ENCODE measurements at regions not wholly inside any gene's neighbourhood (a gene's known extent, or its start where the extent isn't known, plus 50 kb on each side); places are given as distances from the start of the nearest gene placed in this dataset.

DNA sequence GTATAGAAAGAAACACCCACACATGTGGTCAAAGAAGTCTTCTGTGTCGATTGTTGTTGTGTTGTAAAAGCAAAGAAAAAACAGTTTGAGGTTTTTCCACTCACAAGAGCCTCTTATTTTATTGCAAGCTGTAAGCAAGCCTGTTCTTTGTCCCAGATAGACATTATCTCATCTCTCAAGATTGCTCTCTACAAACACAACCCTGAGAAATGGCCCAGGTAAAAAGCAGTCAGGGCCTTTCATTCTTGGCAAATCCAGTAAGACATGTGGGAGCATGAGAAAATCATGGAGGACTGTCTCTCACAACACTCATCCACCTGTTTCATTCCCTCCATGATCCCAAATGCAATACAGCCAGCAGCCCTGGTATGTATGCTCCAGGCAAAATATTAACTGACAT is 286.6 kb upstream of the POU5F2 start:
- H3K23ac ChIP-seq (ENCODE audit: low read depth, low read length, poor library complexity): no peak overlapping the region
- H3K79me1 ChIP-seq (ENCODE audit: low read depth, low read length): no peaks in the 10 kb centered on the region
- H3K9ac ChIP-seq (ENCODE audit: low read depth, low read length, poor library complexity): no peak overlapping the region
- no peak overlapping the region for H3K27ac ChIP-seq (replicated peaks; ENCODE audit: low read length)
- H3K9me3 ChIP-seq (replicated peaks in 1 of 2; ENCODE audit: control insufficient read depth in 2 of 2, insufficient read depth in 1 of 2, low read depth in 1 of 2, low read length in 2 of 2): peaks cover 0 to 12% of the 10 kb centered on the region in 2 donors
- H3K14ac ChIP-seq (ENCODE audit: low read length): no peak overlapping the region
- H3K36me3 ChIP-seq (replicated peaks in 1 of 2; ENCODE audit: control insufficient read depth in 2 of 2, insufficient read depth in 2 of 2, low read length in 2 of 2): peaks cover 0 to 5% of the 10 kb centered on the region in 2 donors
- H3K4ac ChIP-seq (ENCODE audit: low read length): no peak overlapping the region
- no peak overlapping the region for H2BK15ac ChIP-seq (ENCODE audit: low read length)
- H2BK12ac ChIP-seq (ENCODE audit: low read length): no peak overlapping the region
- H3K4me3 ChIP-seq (ENCODE audit: low read length in 2 of 2): no peak overlapping the region
- no CpG with 5 or more reads among the region's 1 CpG for WGBS, 2 donors (ENCODE audit: extremely low coverage in 2 of 2, insufficient read length in 2 of 2, insufficient replicate concordance in 1 of 2)
- no peak for DNase-seq (ENCODE audit: low spot score)
- H4K8ac ChIP-seq (ENCODE audit: low read depth, low read length): no peak overlapping the region
- H3K27me3 ChIP-seq (ENCODE audit: control insufficient read depth in 3 of 3, insufficient read depth in 3 of 3, low read depth in 1 of 3, low read length in 3 of 3): no peaks in the 10 kb centered on the region
- no peak overlapping the region for H4K91ac ChIP-seq (ENCODE audit: low read depth, low read length, poor library complexity)
- H3K18ac ChIP-seq (ENCODE audit: low read length): no peak overlapping the region
- no peak overlapping the region for H2AFZ ChIP-seq (ENCODE audit: low read length)
- no peak overlapping the region for H3K4me2 ChIP-seq (ENCODE audit: insufficient read depth, low read length, poor library complexity, severe bottlenecking)
- H2BK120ac ChIP-seq (ENCODE audit: low read depth, low read length): no peak overlapping the region
- no peak overlapping the region for H2BK5ac ChIP-seq (ENCODE audit: low read length)
- H3K4me1 ChIP-seq (ENCODE audit: control insufficient read depth in 2 of 2, insufficient read depth in 1 of 2, low read depth in 1 of 2, low read length in 2 of 2): peaks cover 0 to 1% of the 10 kb centered on the region in 2 donors
- no peak overlapping the region for H2AK5ac ChIP-seq (ENCODE audit: low read depth, low read length)

GRCh38 chr5:94027145-94027544 is 285.7 kb upstream of the POU5F2 start:
- Histone ChIP-seq H3K23ac (ENCODE audit: low read depth, low read length, poor library complexity) (no peak overlapping the region), H4K91ac (ENCODE audit: low read depth, low read length, poor library complexity) (no peak overlapping the region), H3K27ac (replicated peaks; ENCODE audit: low read length) (no peak overlapping the region), H3K9ac (ENCODE audit: low read depth, low read length, poor library complexity) (no peak overlapping the region), H3K4me1 (ENCODE audit: control insufficient read depth in 2 of 2, insufficient read depth in 1 of 2, low read depth in 1 of 2, low read length in 2 of 2) (peaks cover 0 to 1% of the 10 kb centered on the region in 2 donors), H4K8ac (ENCODE audit: low read depth, low read length) (no peak overlapping the region), H3K4me3 (ENCODE audit: low read length in 2 of 2) (no peak overlapping the region), H2AFZ (ENCODE audit: low read length) (no peak overlapping the region), H3K14ac (ENCODE audit: low read length) (no peak overlapping the region), H3K36me3 (replicated peaks in 1 of 2; ENCODE audit: control insufficient read depth in 2 of 2, insufficient read depth in 2 of 2, low read length in 2 of 2) (peaks cover 0 to 7% of the 10 kb centered on the region in 2 donors), H3K4ac (ENCODE audit: low read length) (no peak overlapping the region), H3K27me3 (ENCODE audit: control insufficient read depth in 3 of 3, insufficient read depth in 3 of 3, low read depth in 1 of 3, low read length in 3 of 3) (no peaks in the 10 kb centered on the region), H3K18ac (ENCODE audit: low read length) (no peak overlapping the region), H2AK5ac (ENCODE audit: low read depth, low read length) (no peak overlapping the region), H3K9me3 (replicated peaks in 1 of 2; ENCODE audit: control insufficient read depth in 2 of 2, insufficient read depth in 1 of 2, low read depth in 1 of 2, low read length in 2 of 2) (peaks cover 0 to 7% of the 10 kb centered on the region in 2 donors), H3K4me2 (ENCODE audit: insufficient read depth, low read length, poor library complexity, severe bottlenecking) (no peak overlapping the region), H3K79me1 (ENCODE audit: low read depth, low read length) (no peaks in the 10 kb centered on the region), H2BK15ac (ENCODE audit: low read length) (no peak overlapping the region), H2BK5ac (ENCODE audit: low read length) (no peak overlapping the region), H2BK120ac (ENCODE audit: low read depth, low read length) (no peak overlapping the region), H2BK12ac (ENCODE audit: low read length) (no peak overlapping the region)
- DNase-seq (ENCODE audit: low spot score): no peak
- no CpG with 5 or more reads among the region's 1 CpG for WGBS, 2 donors (ENCODE audit: extremely low coverage in 2 of 2, insufficient read length in 2 of 2, insufficient replicate concordance in 1 of 2)

- no CpG with 5 or more reads among the region's 10 CpGs for WGBS, 2 donors (ENCODE audit: extremely low coverage in 2 of 2, insufficient read length in 2 of 2, insufficient replicate concordance in 1 of 2)
- Histone ChIP-seq H3K9ac (ENCODE audit: low read depth, low read length, poor library complexity) (peak overlapping the region; percentile 46), H3K27ac (replicated peaks; ENCODE audit: low read length) (no peak overlapping the region), H3K4me1 (ENCODE audit: control insufficient read depth in 2 of 2, insufficient read depth in 1 of 2, low read depth in 1 of 2, low read length in 2 of 2) (peaks cover 0 to 1% of the 10 kb centered on the region in 2 donors), H3K14ac (ENCODE audit: low read length) (peak overlapping the region; percentile 40), H2BK120ac (ENCODE audit: low read depth, low read length) (no peak overlapping the region), H3K23ac (ENCODE audit: low read depth, low read length, poor library complexity) (no peak overlapping the region), H3K4me2 (ENCODE audit: insufficient read depth, low read length, poor library complexity, severe bottlenecking) (no peak overlapping the region), H3K27me3 (ENCODE audit: control insufficient read depth in 3 of 3, insufficient read depth in 3 of 3, low read depth in 1 of 3, low read length in 3 of 3) (no peaks in the 10 kb centered on the region), H3K79me1 (ENCODE audit: low read depth, low read length) (no peaks in the 10 kb centered on the region), H2AK5ac (ENCODE audit: low read depth, low read length) (no peak overlapping the region), H4K91ac (ENCODE audit: low read depth, low read length, poor library complexity) (no peak overlapping the region), H2BK5ac (ENCODE audit: low read length) (no peak overlapping the region), H2BK15ac (ENCODE audit: low read length) (peak overlapping the region; percentile 21), H3K18ac (ENCODE audit: low read length) (no peak overlapping the region), H4K8ac (ENCODE audit: low read depth, low read length) (no peak overlapping the region), H3K9me3 (replicated peaks in 1 of 2; ENCODE audit: control insufficient read depth in 2 of 2, insufficient read depth in 1 of 2, low read depth in 1 of 2, low read length in 2 of 2) (no peaks in the 10 kb centered on the region), H2AFZ (ENCODE audit: low read length) (no peak overlapping the region), H2BK12ac (ENCODE audit: low read length) (no peak overlapping the region), H3K4me3 (ENCODE audit: low read length in 2 of 2) (no peak overlapping the region), H3K36me3 (replicated peaks in 1 of 2; ENCODE audit: control insufficient read depth in 2 of 2, insufficient read depth in 2 of 2, low read length in 2 of 2) (peaks cover 0 to 9% of the 10 kb centered on the region in 2 donors), H3K4ac (ENCODE audit: low read length) (no peak overlapping the region)
- no peak for DNase-seq (ENCODE audit: low spot score)
Measured at GRCh38 chr5:94025788-94026473, 284.5 kb upstream of the POU5F2 start.

GRCh38 chr5:94024620-94025019 is 283.2 kb upstream of the POU5F2 start:
- no peak overlapping the region for H3K23ac ChIP-seq (ENCODE audit: low read depth, low read length, poor library complexity)
- H3K9ac ChIP-seq (ENCODE audit: low read depth, low read length, poor library complexity): no peak overlapping the region
- H3K18ac ChIP-seq (ENCODE audit: low read length): no peak overlapping the region
- no peak overlapping the region for H3K14ac ChIP-seq (ENCODE audit: low read length)
- H2BK5ac ChIP-seq (ENCODE audit: low read length): no peak overlapping the region
- no peaks in the 10 kb centered on the region for H3K9me3 ChIP-seq (replicated peaks in 1 of 2; ENCODE audit: control insufficient read depth in 2 of 2, insufficient read depth in 1 of 2, low read depth in 1 of 2, low read length in 2 of 2)
- no peak overlapping the region for H4K91ac ChIP-seq (ENCODE audit: low read depth, low read length, poor library complexity)
- no peak overlapping the region for H2AK5ac ChIP-seq (ENCODE audit: low read depth, low read length)
- no peak overlapping the region for H2BK120ac ChIP-seq (ENCODE audit: low read depth, low read length)
- no peaks in the 10 kb centered on the region for H3K27me3 ChIP-seq (ENCODE audit: control insufficient read depth in 3 of 3, insufficient read depth in 3 of 3, low read depth in 1 of 3, low read length in 3 of 3)
- no peak overlapping the region for H4K8ac ChIP-seq (ENCODE audit: low read depth, low read length)
- H3K36me3 ChIP-seq (replicated peaks in 1 of 2; ENCODE audit: control insufficient read depth in 2 of 2, insufficient read depth in 2 of 2, low read length in 2 of 2): peaks cover 0 to 3% of the 10 kb centered on the region in 2 donors
- no peak overlapping the region for H2BK12ac ChIP-seq (ENCODE audit: low read length)
- no CpG with 5 or more reads among the region's 1 CpG for WGBS, 2 donors (ENCODE audit: extremely low coverage in 2 of 2, insufficient read length in 2 of 2, insufficient replicate concordance in 1 of 2)
- H3K4me1 ChIP-seq (ENCODE audit: control insufficient read depth in 2 of 2, insufficient read depth in 1 of 2, low read depth in 1 of 2, low read length in 2 of 2): peaks cover 0 to 1% of the 10 kb centered on the region in 2 donors
- H3K27ac ChIP-seq (replicated peaks; ENCODE audit: low read length): no peak overlapping the region
- no peak overlapping the region for H3K4me2 ChIP-seq (ENCODE audit: insufficient read depth, low read length, poor library complexity, severe bottlenecking)
- H3K4ac ChIP-seq (ENCODE audit: low read length): no peak overlapping the region
- H3K79me1 ChIP-seq (ENCODE audit: low read depth, low read length): no peaks in the 10 kb centered on the region
- no peak for DNase-seq (ENCODE audit: low spot score)
- H3K4me3 ChIP-seq (ENCODE audit: low read length in 2 of 2): no peak overlapping the region
- no peak overlapping the region for H2BK15ac ChIP-seq (ENCODE audit: low read length)
- no peak overlapping the region for H2AFZ ChIP-seq (ENCODE audit: low read length)

Data from neuronal stem cell (in vitro differentiated cells).